ENCODE measurements at regions not wholly inside any gene's neighbourhood (a gene's known extent, or its start where the extent isn't known, plus 50 kb on each side); places are given as distances from the start of the nearest gene placed in this dataset.
"Not testable (repeated sequence)": the region's sequence is repeated elsewhere in the genome, so short reads cannot be mapped to it uniquely, and the experiment has no call there.

- no peak for DNase-seq (ENCODE audit: low spot score)
Observed at GRCh38 chr5:110248921-110249320, 477.6 kb downstream of the TMEM232 start.

DNA sequence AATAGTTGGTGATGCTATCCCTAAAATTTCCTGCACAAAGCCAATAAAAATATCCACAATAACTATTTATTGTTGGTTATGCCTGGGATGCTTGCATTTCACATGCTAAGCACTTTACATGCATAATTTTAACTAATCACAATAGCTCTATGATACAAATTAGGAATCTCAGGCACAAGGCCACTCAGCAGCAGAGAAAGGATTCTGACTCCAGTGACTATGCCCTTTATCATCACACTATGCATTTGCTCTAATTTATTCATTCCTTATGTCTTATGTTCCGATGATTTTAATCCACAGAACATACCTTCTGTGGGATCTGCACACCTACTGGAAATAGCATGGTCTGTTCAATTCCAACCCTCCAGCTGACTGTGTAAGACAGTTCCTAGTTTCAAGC, 476.1 kb downstream of the TMEM232 start:
- no peak for DNase-seq (ENCODE audit: low spot score)

DNA sequence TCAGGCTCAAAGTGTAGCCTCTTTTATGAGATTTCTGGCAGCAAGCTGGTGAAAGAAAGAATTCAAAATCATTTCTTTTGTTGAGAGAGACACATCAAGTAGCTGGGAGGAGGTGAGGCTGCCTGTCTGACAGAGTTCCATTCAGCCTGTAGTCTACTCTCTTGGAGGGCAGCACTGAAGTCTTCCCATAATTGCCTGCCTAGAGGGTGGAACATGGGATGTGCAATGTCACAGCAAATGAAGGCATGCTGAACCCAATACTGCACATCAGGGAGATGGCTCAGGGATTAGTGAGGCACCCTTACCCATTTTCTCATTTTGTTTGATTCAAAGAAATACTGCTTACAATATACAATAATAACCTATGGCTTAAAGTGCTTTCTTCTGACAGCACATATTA, 475.7 kb downstream of the TMEM232 start:
- DNase-seq (ENCODE audit: low spot score): no peak

GRCh38 chr5:110251366-110251765, 475.1 kb downstream of the TMEM232 start:
- DNase-seq (ENCODE audit: low spot score): no peak

GRCh38 chr5:110255194-110255593, 471.3 kb downstream of the TMEM232 start:
- no peak for DNase-seq (ENCODE audit: low spot score)

- no peak for DNase-seq (ENCODE audit: low spot score)
Observed at GRCh38 chr5:110256298-110256697, 470.2 kb downstream of the TMEM232 start.

- DNase-seq (ENCODE audit: low spot score): no peak
Observed at GRCh38 chr5:110257971-110258370, 468.5 kb downstream of the TMEM232 start.

DNA sequence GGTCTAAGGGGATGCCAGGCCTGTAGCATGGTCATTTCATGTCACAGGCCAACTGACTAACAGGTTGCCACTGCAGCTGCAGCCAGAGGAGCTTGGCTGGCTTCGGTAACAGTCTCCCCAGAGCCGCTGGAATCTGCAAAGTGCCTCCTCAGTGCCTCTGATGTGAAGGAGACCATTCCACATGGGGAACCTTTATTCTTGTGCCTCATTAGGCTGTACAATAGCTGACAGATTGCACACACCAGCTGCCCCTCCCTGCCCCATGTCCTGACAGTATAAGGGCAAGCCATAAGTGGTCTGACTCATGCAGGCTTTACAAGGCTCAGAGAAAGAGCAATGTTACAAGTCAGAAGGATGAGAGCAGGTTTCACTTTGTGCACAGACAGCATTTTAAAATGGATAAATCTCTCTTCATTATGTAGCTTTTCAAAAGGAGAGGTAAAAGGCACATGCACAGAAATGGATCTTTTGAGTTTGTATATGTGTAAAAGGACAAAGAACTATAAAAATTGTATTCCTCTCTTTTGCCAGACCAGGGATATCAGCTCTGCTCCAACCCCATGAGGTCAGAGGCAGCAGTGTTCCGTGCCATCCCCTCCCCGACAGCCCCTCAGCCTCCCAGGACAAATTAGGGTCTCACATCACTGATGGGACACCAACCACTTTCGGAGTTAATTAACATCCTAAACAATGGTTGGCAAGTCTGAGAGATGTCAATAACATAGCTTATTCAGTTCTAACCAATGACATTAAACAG, 467.8 kb downstream of the TMEM232 start:
- DNase-seq (ENCODE audit: low spot score): no peak

GRCh38 chr5:110262749-110263148, 463.7 kb downstream of the TMEM232 start:
- no peak for DNase-seq (ENCODE audit: low spot score)

GRCh38 chr5:110264661-110265060, 461.8 kb downstream of the TMEM232 start:
- DNase-seq (ENCODE audit: low spot score): no peak

GRCh38 chr5:110265162-110265561, 461.3 kb downstream of the TMEM232 start:
- DNase-seq (ENCODE audit: low spot score): no peak

GRCh38 chr5:110267714-110268113, 458.8 kb downstream of the TMEM232 start:
- DNase-seq (ENCODE audit: low spot score): no peak

- no peak for DNase-seq (ENCODE audit: low spot score)
Observed at GRCh38 chr5:110268283-110268682, 458.2 kb downstream of the TMEM232 start.

- DNase-seq (ENCODE audit: low spot score): no peak
Observed at GRCh38 chr5:110268985-110269384, 457.5 kb downstream of the TMEM232 start.

DNA sequence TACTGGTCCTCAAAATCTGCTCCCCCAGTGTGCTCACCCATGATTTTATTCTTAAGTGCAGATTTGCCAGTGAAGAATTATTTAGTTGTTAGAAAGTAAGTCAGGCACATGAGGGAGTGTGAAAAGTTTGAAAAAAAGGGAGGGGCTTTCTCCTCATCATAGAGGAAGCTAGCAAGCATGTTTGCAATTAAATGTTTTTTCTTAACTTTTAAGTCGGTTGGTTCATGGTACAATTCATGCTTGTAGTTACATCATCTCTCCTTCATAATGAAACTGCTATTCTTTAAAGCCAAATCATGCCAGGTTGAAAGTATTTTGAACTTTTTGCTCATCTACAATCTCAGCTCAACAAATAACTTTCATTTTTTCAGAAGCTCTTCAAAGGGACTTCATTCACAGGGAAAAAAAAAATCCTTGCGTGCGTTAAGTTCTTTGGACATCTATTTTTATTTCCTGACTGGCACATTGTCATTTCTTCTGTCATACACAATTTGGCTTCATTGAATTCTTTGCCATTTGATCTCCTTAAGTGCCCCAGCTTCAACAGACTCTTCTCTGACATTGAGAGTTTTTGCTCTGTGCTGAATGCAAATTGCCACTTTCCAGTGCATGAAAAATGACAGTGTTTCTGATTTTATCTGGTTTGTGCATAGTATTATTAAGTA, 456.9 kb downstream of the TMEM232 start:
- no peak for DNase-seq (ENCODE audit: low spot score)

GRCh38 chr5:110275878-110276277, 450.6 kb downstream of the TMEM232 start:
- DNase-seq (ENCODE audit: low spot score): no peak

DNA sequence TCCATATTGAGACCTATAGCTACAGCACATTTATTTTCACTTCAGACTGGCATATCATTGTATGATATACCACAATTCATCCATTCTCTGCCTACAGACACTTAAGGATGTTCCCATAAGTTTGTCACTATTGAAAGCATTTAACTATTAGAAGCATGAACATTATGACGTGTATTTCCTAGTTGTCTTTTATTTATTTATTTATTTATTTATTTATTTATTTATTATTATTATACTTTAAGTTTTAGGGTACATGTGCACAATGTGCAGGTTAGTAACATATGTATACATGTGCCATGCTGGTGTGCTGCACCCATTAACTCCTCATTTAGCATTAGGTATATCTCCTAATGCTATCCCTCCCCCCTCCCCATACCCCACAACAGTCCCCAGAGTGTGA, 448.0 kb downstream of the TMEM232 start:
- not testable (repeated sequence) for DNase-seq (ENCODE audit: low spot score)

GRCh38 chr5:110284121-110284520, 442.4 kb downstream of the TMEM232 start:
- DNase-seq (ENCODE audit: low spot score): not testable (repeated sequence)

GRCh38 chr5:110288766-110289511, 437.5 kb downstream of the TMEM232 start:
- no peak for DNase-seq (ENCODE audit: low spot score)

DNA sequence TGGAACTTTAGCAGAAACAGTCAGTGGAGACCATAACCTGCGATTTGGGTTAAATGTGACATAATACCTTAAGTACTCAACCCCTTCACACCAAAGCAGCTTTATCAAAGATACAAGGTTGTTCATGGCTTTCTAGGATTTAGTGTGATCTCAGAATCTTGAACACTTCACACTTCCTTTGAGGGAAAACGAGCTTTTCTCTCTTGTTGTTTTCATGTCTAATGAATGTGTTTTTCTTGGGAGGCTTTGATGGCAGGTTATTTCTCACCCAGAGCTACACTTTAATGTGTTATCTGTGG, 437.0 kb downstream of the TMEM232 start:
- DNase-seq (ENCODE audit: low spot score): no peak

DNA sequence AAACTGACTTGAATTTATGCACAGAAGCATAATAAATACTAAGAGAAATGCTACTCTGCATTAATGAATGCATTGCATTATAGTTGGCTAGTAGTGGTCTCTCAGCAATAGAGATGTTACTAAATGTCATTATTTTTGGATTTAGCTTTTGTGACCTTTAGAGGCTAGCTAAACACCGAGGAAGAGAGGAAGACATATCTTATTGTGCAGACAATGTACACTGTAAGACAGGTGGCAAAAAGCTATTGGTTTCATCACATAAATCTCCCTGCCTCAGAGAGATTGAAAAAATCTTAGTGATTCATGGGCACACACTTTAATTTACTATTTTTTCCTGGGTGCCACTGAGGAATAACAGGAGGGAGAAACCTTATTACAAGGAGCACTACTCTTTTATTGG, 435.9 kb downstream of the TMEM232 start:
- DNase-seq (ENCODE audit: low spot score): no peak

GRCh38 chr5:110294281-110294680, 432.2 kb downstream of the TMEM232 start:
- no peak for DNase-seq (ENCODE audit: low spot score)

DNA sequence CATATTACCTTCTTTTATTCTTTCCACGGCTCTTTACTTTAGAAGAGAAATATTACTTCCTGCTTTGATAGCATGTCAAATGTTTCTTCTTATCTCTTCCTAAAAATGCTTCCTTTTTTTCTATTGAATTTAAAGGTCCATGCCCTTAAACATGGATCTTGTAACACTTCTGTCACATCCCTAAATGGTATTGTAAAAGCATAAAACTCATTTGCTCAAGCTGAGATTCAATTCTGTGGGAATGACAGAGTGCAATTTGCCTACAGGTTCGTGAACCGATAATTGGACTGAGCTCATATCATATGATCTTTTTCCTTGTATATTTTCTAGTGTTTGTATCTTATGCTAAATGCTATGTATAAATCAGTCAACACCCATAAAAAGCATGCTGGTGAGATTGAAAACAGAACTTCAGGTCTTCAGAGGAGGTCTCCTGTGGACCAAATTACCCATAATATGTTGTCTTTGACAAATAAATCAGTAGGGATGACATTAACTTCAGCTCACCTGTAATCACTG, 429.3 kb downstream of the TMEM232 start:
- DNase-seq (ENCODE audit: low spot score): no peak
